NCI-H2227 (cell line): ENCODE measurements at regions not wholly inside any gene's neighbourhood (a gene's known extent, or its start where the extent isn't known, plus 50 kb on each side); places are given as distances from the start of the nearest gene placed in this dataset.
"Not testable (repeated sequence)": the region's sequence is repeated elsewhere in the genome, so short reads cannot be mapped to it uniquely, and the experiment has no call there.

Source experiments
- DNase-seq: peaks from one replicate; lab custom pipeline; 2025; ENCODE audit not compliant: unreplicated experiment; lab: John Stamatoyannopoulos, UW

GRCh38 chr2:125185691-125186270 is 1160.7 kb downstream of the CNTNAP5 start:
- DNase-seq: no peak

- no peak for DNase-seq
These were observed 1182.3 kb downstream of the CNTNAP5 start for GRCh38 chr2:125207431-125207830.

- no peak for DNase-seq
These were observed 1191.2 kb downstream of the CNTNAP5 start for GRCh38 chr2:125216321-125216720.

- no peak for DNase-seq
These were observed 1199.1 kb downstream of the CNTNAP5 start for GRCh38 chr2:125224188-125224587.

DNA sequence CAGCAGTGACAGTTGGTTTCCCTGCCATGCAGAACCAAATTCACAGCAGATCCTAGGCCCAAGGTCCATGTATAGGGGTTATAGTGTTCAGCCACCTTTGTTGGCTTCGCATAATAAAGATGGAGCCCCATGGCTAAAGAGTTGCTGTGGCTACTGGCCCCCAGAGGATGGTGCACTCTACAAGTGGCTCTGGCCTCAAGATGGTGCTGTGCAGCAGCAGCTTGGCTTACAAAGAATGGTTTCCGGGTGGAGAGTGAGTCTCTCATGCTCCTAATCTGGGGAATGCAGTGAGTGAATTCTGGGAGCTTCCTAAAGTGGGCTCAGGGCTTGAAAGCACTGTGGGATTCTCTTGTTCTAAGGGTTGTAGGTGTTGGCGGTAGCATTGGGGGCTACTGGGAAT is 1199.7 kb downstream of the CNTNAP5 start:
- no peak for DNase-seq

- DNase-seq: no peak
These were observed 1202.8 kb downstream of the CNTNAP5 start for GRCh38 chr2:125227843-125228392.

- DNase-seq: no peak
These were observed 1215.8 kb downstream of the CNTNAP5 start for GRCh38 chr2:125240870-125241269.

- no peak for DNase-seq
These were observed 1218.0 kb downstream of the CNTNAP5 start for GRCh38 chr2:125243074-125243473.

DNA sequence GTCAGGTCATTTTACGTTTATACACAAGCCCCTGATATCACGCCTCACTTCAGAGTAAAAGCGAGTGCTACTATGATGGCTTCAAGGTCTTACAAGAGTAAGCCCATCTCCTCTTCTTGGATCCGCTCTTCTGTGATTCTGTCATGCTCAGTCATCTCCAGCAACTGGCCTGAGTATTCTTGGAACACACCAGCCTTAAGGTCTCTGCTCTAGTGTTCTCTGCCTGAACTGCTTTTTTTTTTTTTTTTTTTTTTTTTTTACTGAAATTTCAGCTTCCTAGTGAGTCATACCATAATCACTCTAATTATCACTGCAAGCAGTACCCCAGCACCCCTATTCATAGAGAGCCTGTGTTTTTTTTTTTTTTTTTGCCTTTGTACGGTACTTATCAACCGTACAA is 1228.9 kb downstream of the CNTNAP5 start:
- DNase-seq: no peak

DNA sequence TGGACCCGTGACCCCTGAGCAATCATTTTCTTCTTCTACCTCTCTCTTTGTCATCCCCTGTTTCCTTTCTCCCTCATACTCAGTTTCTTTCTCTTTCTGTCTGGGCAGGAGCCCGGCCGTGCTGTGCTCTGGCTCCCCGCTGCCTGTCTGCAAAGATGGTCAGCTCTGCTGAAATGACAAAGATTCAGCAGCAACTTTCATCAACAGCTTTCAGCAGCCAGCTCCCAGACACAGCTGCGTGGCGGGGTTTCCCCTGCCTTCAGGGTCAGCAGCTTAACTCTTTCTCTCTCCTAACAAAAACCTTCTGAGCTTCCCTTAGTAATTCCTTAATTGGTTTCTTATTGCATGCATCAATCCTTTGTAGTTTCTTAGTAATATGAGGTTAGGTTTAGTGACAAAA is 1234.4 kb downstream of the CNTNAP5 start:
- no peak for DNase-seq

DNA sequence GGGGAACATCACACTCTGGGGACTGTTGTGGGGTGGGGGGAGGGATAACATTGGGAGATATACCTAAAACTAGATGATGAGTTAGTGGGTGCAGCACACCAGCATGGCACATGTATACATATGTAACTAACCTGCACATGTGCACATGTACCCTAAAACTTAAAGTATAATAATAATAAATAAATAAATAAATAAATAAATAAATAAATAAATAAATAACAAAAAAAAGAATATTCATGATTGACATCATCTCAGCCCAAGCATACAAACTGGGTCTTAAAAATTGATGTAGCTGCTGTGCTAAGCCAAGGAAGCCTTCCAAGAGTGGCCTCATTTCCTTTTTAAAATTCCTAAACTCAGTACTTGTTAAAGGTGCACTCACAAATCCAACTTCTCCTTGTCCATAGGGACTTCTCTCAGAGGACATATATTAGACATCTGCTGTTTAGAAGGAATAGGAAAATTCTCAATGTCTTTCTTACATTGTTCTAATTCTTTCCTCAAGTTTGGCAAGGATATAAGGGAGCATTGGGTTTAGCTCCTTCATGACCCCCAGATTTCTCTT is 1235.4 kb downstream of the CNTNAP5 start:
- DNase-seq: not testable (repeated sequence)

GRCh38 chr2:125264453-125264852 is 1239.4 kb downstream of the CNTNAP5 start:
- no peak for DNase-seq

- DNase-seq: no peak
These were observed 1242.6 kb downstream of the CNTNAP5 start for GRCh38 chr2:125267683-125268082.

DNA sequence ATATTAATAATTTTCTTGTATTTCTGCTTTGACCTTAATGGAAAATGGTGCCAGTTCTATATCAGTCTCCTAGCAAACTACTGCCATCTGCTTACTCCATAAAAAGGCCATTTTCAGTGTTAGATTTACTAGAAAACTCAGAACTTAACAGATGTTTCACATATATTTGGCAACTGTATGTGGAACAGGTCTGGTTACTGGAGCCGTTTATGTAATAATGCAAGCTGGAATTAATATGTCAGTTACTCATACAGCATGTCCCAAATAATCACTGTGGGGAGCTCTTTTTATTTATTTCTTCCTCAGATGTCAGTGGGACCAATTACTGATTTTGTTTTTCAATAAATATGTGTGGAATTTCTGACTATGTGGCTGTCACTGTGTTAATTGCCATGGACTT is 1247.6 kb downstream of the CNTNAP5 start:
- DNase-seq: no peak

GRCh38 chr2:125274718-125275117 is 1249.6 kb downstream of the CNTNAP5 start:
- no peak for DNase-seq

- DNase-seq: no peak
These were observed 1255.2 kb downstream of the CNTNAP5 start for GRCh38 chr2:125280265-125280664.

- DNase-seq: no peak
These were observed 1256.2 kb downstream of the CNTNAP5 start for GRCh38 chr2:125281242-125281641.

- DNase-seq: no peak
These were observed 1271.7 kb downstream of the CNTNAP5 start for GRCh38 chr2:125296742-125297141.

DNA sequence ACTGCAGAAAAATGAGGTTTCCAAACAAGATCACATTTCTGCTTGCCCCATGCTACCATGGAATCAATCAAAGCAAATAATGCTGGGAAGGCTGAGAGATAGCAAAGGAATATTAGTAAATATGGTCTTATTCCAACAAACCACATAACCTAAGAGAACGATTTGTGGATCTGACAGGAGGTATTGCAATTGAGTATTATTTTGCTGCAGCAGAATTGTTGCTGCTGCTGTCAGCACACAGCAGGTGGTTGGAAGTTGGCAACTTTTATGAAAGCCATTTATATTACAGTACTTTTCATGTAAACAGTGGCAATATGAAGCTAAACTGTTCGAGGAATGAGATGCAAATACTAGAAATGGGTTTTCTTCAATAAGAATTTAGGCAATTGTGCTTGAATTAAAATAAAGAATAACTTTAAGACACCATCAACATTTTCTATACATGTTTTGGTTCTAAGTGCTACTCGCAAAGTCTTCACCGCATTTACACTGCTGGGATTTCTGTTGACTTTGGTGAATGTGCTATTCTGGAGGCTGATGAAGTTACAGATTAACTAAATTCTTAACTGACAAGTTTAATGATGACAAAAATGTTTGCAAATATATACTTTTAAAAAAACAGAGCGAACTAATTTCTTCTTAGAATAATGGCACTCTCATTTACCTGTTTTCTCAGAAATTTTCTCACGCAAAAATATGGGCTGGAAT is 1285.7 kb downstream of the CNTNAP5 start:
- DNase-seq: no peak

DNA sequence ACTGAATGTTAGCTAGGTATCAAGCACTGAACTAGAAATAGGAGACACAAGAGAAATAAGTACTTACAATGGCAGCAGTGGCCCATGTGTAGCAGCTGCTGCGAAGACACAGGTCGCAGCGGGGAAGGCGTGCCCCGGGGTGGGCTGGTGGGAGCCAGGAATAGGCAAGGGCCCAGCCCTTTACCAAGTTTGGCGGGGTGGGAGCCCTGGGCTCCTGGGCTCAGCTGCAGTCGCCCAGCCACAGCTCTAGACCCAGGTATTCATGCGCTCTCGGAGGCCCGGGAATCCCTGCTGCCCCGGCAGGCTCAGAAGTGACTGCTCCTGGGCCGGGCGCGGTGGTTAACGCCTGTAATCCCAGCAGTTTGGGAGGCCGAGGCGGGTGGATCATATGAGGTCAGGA is 1287.3 kb downstream of the CNTNAP5 start:
- no peak for DNase-seq

GRCh38 chr2:125313806-125314205 is 1288.7 kb downstream of the CNTNAP5 start:
- no peak for DNase-seq

DNA sequence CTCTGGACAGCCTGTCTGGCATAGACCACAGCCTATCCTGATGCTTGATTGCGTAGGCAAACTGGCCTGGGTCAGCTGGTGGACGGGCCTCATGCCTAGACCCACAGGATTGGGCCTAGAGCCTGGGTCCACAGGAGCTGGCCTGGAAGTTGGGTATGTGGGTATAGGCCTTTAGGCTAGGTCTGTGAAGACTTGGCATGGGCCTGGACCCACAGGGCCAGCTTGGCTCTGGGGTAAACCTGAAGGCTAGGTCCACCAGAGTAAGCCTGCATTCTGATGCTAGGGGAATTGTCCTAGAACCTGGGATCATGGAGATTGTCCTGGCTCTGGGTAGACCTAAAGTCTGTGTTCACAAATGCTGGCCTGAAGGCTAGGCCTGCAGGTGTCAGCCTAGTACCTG is 1293.7 kb downstream of the CNTNAP5 start:
- no peak for DNase-seq
